ENCODE measurements at regions not wholly inside any gene's neighbourhood (a gene's known extent, or its start where the extent isn't known, plus 50 kb on each side); places are given as distances from the start of the nearest gene placed in this dataset.

- no peak for TF ChIP-seq POLR2A (IDR thresholded peaks at IDR 0.05)
- TF ChIP-seq CTCF (IDR thresholded peaks at IDR 0.05), result no peak
Observed at GRCh38 chr2:208595386-208596275, 189.0 kb downstream of the PTH2R start.
